HG03025 (cell line): ENCODE measurements at regions not wholly inside any gene's neighbourhood (a gene's known extent, or its start where the extent isn't known, plus 50 kb on each side); places are given as distances from the start of the nearest gene placed in this dataset.
"Not testable (repeated sequence)": the region's sequence is repeated elsewhere in the genome, so short reads cannot be mapped to it uniquely, and the experiment has no call there.

Experiments
- ATAC-seq: cut with Tn5 transposase; IDR thresholded peaks from one replicate; pipeline ENCODE4 v1.9.1; 2021; ENCODE audit warnings: mild to moderate bottlenecking, moderate library complexity; ENCODE audit not compliant: unreplicated experiment, low FRiP score

- no peak for ATAC-seq
These were observed 191.7 kb downstream of the CRLF2 start for GRCh38 chrX:1020634-1021166.

- ATAC-seq, result not testable (repeated sequence)
These were observed 195.5 kb downstream of the CRLF2 start for GRCh38 chrX:1016926-1017325.

GRCh38 chrX:1016281-1016680 lies 196.2 kb downstream of the CRLF2 start:
- ATAC-seq, result not testable (repeated sequence)

- ATAC-seq, result no peak
These were observed 199.7 kb downstream of the CRLF2 start for GRCh38 chrX:1012678-1013300.

- ATAC-seq, result no peak
These were observed 200.7 kb downstream of the CRLF2 start for GRCh38 chrX:1011691-1012283.

- ATAC-seq, result no peak
These were observed 202.7 kb downstream of the CRLF2 start for GRCh38 chrX:1009771-1010170.

- no peak for ATAC-seq
These were observed 206.2 kb downstream of the CRLF2 start for GRCh38 chrX:1006156-1006730.

GRCh38 chrX:1002611-1003010 lies 209.8 kb downstream of the CRLF2 start:
- no peak for ATAC-seq

GRCh38 chrX:997631-998137 lies 214.8 kb downstream of the CRLF2 start:
- no peak for ATAC-seq

GRCh38 chrX:994780-995179 lies 217.7 kb downstream of the CRLF2 start:
- no peak for ATAC-seq

- ATAC-seq, result peak; percentile 97
These were observed 222.4 kb downstream of the CRLF2 start for GRCh38 chrX:989959-990510.

- ATAC-seq, result not testable (repeated sequence)
These were observed 223.9 kb downstream of the CRLF2 start for GRCh38 chrX:988530-988929.

GRCh38 chrX:981791-982626 lies 230.4 kb downstream of the CRLF2 start:
- ATAC-seq, result no peak

GRCh38 chrX:980587-981235 lies 231.7 kb downstream of the CRLF2 start:
- ATAC-seq, result no peak

- ATAC-seq, result not testable (repeated sequence)
These were observed 233.3 kb downstream of the CRLF2 start for GRCh38 chrX:979127-979526.

- no peak for ATAC-seq
These were observed 239.3 kb downstream of the CRLF2 start for GRCh38 chrX:973010-973632.

GRCh38 chrX:968148-968965 lies 244.1 kb downstream of the CRLF2 start:
- ATAC-seq, result no peak

GRCh38 chrX:966396-967070 lies 245.9 kb downstream of the CRLF2 start:
- ATAC-seq, result no peak
